Gastroesophageal sphincter (tissue), 3 donors: ENCODE measurements at regions not wholly inside any gene's neighbourhood (a gene's known extent, or its start where the extent isn't known, plus 50 kb on each side); places are given as distances from the start of the nearest gene placed in this dataset.

ENCODE experiments used
- EP300 ChIP-seq: sonication (generic); formaldehyde crosslinking; IDR thresholded peaks from one replicate; pipeline ENCODE4 v1.6.1; 2017; ENCODE audit warnings: antibody characterized with exemption, mild to moderate bottlenecking
- POLR2A ChIP-seq, 2 donors: fragments of 450-650 bp; IDR thresholded peaks; one replicate each; pipeline ENCODE4 v1.6.1; 2017; ENCODE audit warnings: antibody characterized with exemption in 2 of 2, mild to moderate bottlenecking in 2 of 2, moderate library complexity in 1 of 2
- POLR2AphosphoS5 ChIP-seq: sonication (generic); formaldehyde crosslinking; IDR thresholded peaks from one replicate; pipeline ENCODE4 v1.6.1; 2017; ENCODE audit warnings: antibody characterized with exemption
- TF ChIP-seq, protein P1 (sequence below), 4 experiments: fragments of 200-600 bp in 2 of 4; fragments of 450-650 bp in 2 of 4; sonication (generic) in 1 of 4; IDR thresholded peaks; one replicate each; pipeline ENCODE4 v1.5.1; 2017 to 2019; ENCODE audit warnings: antibody characterized with exemption in 4 of 4, mild to moderate bottlenecking in 2 of 4, moderate library complexity in 2 of 4

DNA sequence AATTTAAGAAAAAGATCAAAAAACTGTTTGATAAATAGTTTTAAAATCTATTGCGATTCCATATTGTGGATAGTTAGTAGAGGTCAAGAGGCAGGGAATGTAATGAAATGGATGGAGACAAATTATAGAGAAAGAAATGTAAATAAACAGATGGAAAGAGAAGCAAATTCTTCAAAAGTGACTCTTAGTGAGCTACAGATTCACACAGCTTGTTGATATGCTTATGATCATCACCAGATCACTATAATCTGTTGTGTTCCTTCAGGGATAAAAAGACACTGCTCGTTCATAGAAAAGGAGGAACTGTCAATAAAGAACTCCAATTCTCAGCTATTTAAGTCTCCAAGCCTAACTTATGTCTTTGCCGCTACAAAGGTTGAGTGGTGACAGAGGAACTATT is 251.4 kb upstream of the SEMA3C start:
- TF ChIP-seq, protein P1, sequence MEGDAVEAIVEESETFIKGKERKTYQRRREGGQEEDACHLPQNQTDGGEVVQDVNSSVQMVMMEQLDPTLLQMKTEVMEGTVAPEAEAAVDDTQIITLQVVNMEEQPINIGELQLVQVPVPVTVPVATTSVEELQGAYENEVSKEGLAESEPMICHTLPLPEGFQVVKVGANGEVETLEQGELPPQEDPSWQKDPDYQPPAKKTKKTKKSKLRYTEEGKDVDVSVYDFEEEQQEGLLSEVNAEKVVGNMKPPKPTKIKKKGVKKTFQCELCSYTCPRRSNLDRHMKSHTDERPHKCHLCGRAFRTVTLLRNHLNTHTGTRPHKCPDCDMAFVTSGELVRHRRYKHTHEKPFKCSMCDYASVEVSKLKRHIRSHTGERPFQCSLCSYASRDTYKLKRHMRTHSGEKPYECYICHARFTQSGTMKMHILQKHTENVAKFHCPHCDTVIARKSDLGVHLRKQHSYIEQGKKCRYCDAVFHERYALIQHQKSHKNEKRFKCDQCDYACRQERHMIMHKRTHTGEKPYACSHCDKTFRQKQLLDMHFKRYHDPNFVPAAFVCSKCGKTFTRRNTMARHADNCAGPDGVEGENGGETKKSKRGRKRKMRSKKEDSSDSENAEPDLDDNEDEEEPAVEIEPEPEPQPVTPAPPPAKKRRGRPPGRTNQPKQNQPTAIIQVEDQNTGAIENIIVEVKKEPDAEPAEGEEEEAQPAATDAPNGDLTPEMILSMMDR (IDR thresholded peaks at IDR 0.05), result no peak
- TF ChIP-seq POLR2A (IDR thresholded peaks at IDR 0.05) (no peak), EP300 (no peak), POLR2AphosphoS5 (no peak)
